A549 (cell line): ENCODE measurements at regions not wholly inside any gene's neighbourhood (a gene's known extent, or its start where the extent isn't known, plus 50 kb on each side); places are given as distances from the start of the nearest gene placed in this dataset.

Source experiments
- ATAC-seq, 2 experiments: fragments of 200-7000 bp in 1 of 2; fragments of >200 bp in 1 of 2; cut with Nextera tagmentation in 1 of 2; cut with Tn5 transposase in 1 of 2; 3 replicates each; pipeline versions ENCODE4 v1.8.0 to v1.9.1; 2018 to 2020; ENCODE audit warnings: mild to moderate bottlenecking in 1 of 2, moderate library complexity in 1 of 2
- CTCF ChIA-PET: fragments of 300-600 bp; sonication (Branson Sonifier 250); formaldehyde crosslinking; extraction: SDS; loops from one replicate; lab custom pipeline; 2021; ENCODE audit warnings: antibody characterized with exemption, inconsistent platforms; lab: Yijun Ruan, JAX
- POLR2A ChIA-PET: fragments of 350-600 bp; formaldehyde crosslinking; extraction: SDS; loops from one replicate; lab custom pipeline; 2021; ENCODE audit warnings: antibody characterized with exemption, inconsistent platforms; lab: Yijun Ruan, JAX
- DNase-seq, 2 experiments: peaks; one replicate each; pipeline versions ENCODE4 v3.0.0 to v3.0.0-alpha.2; 2011 to 2016; ENCODE audit warnings: low read depth in 1 of 2, low spot score in 1 of 2
- FAIRE-seq: peaks from 2 replicates; lab custom pipeline; 2011; peaks lifted over from hg19 to GRCh38; lab: Jason Lieb, UNC
- H3K27ac ChIP-seq, 2 experiments: fragments of >200 bp; sonication (Bioruptor Twin); formaldehyde crosslinking; 3 replicates each; pipeline ENCODE4 v1.5.1; 2016 to 2017
- H3K4me1 ChIP-seq: fragments of >200 bp; sonication (Bioruptor Twin); formaldehyde crosslinking; 3 replicates; pipeline ENCODE4 v1.6.1; 2016
- H3K4me2 ChIP-seq: fragments of >200 bp; sonication (Bioruptor Twin); formaldehyde crosslinking; 3 replicates; pipeline ENCODE4 v1.6.1; 2016
- H3K4me3 ChIP-seq: fragments of >200 bp; sonication (Bioruptor Twin); formaldehyde crosslinking; 3 replicates; pipeline ENCODE4 v1.5.1; 2016
- H3K9me3 ChIP-seq: fragments of >200 bp; sonication (Bioruptor Twin); formaldehyde crosslinking; 3 replicates; pipeline ENCODE4 v1.6.1; 2016
- ATOH8 ChIP-seq: fragments of 250-450 bp; sonication (Bioruptor Pico); IDR thresholded peaks from 2 replicates; pipeline ENCODE4 v1.5.0; 2020; ENCODE audit warnings: low read depth, mild to moderate bottlenecking, moderate library complexity
- BCL3 ChIP-seq: fragments of >200 bp; sonication (Bioruptor Twin); formaldehyde crosslinking; IDR thresholded peaks from 3 replicates; pipeline ENCODE4 v1.6.1; 2016
- CBX2 ChIP-seq: fragments of 200-600 bp; sonication (generic); IDR thresholded peaks from 2 replicates; pipeline ENCODE4 v1.6.1; 2016; ENCODE audit warnings: low read depth, mild to moderate bottlenecking, borderline replicate concordance
- CBX8 ChIP-seq: fragments of 200-600 bp; sonication (generic); IDR thresholded peaks from 2 replicates; pipeline ENCODE4 v1.6.1; 2016
- EHMT2 ChIP-seq: fragments of 200-600 bp; sonication (generic); IDR thresholded peaks from 2 replicates; pipeline ENCODE4 v1.6.1; 2016; ENCODE audit warnings: antibody characterized with exemption, low read depth, mild to moderate bottlenecking, moderate library complexity
- ELK1 ChIP-seq: fragments of 150-350 bp; IDR thresholded peaks from 2 replicates; pipeline ENCODE4 v1.6.1; 2014; ENCODE audit warnings: low read depth, mild to moderate bottlenecking, low read length
- FOSB ChIP-seq: fragments of 250-450 bp; sonication (Bioruptor Pico); IDR thresholded peaks from 2 replicates; pipeline ENCODE4 v1.5.0; 2020; ENCODE audit warnings: mild to moderate bottlenecking, moderate library complexity
- FOSL2 ChIP-seq, 2 experiments: fragments of 450-650 bp in 1 of 2; fragments of >200 bp in 1 of 2; sonication (Bioruptor Twin) in 1 of 2; formaldehyde crosslinking; IDR thresholded peaks; 2 replicates each; pipeline versions ENCODE4 v1.5.0 to v1.6.1; 2016 to 2020; ENCODE audit warnings: mild to moderate bottlenecking in 1 of 2, moderate library complexity in 1 of 2
- FOXS1 ChIP-seq: fragments of 250-450 bp; sonication (Bioruptor Pico); IDR thresholded peaks from 2 replicates; pipeline ENCODE4 v1.5.0; 2020; ENCODE audit warnings: mild to moderate bottlenecking, moderate library complexity
- HES2 ChIP-seq: fragments of >200 bp; sonication (Bioruptor Twin); formaldehyde crosslinking; IDR thresholded peaks from 2 replicates; pipeline ENCODE4 v1.6.1; 2016
- HMGXB4 ChIP-seq: fragments of 250-450 bp; sonication (Bioruptor Pico); IDR thresholded peaks from 2 replicates; pipeline ENCODE4 v1.5.0; 2021; ENCODE audit warnings: mild to moderate bottlenecking, moderate library complexity, borderline replicate concordance
- HOXB5 ChIP-seq: fragments of 250-450 bp; sonication (Bioruptor Pico); IDR thresholded peaks from 2 replicates; pipeline ENCODE4 v1.5.0; 2020; ENCODE audit warnings: mild to moderate bottlenecking, moderate library complexity
- JUN ChIP-seq, 2 experiments: fragments of >200 bp; sonication (Bioruptor Twin); formaldehyde crosslinking; IDR thresholded peaks; 2 replicates in 1 of 2; 3 replicates in 1 of 2; pipeline ENCODE4 v1.6.1; 2016 to 2017
- MAX ChIP-seq: IDR thresholded peaks from 2 replicates; pipeline ENCODE4 v1.6.1; 2012
- NFE2L2 ChIP-seq: fragments of 150-350 bp; conservative IDR thresholded peaks from 2 replicates; pipeline ENCODE4 v1.6.1; 2014; ENCODE audit warnings: low read length
- RNF2 ChIP-seq: fragments of 200-600 bp; sonication (generic); IDR thresholded peaks from 2 replicates; pipeline ENCODE4 v1.6.1; 2016; ENCODE audit warnings: low read depth, mild to moderate bottlenecking, antibody characterized with exemption, moderate library complexity, borderline replicate concordance
- SREBF2 ChIP-seq: fragments of 450-650 bp; IDR thresholded peaks from 2 replicates; pipeline ENCODE4 v1.6.1; 2014; ENCODE audit warnings: mild to moderate bottlenecking, moderate library complexity
- USF2 ChIP-seq: fragments of 450-650 bp; IDR thresholded peaks from 2 replicates; pipeline ENCODE4 v1.6.1; 2014; ENCODE audit warnings: antibody characterized with exemption
- ZC3H11A ChIP-seq: fragments of 450-650 bp; IDR thresholded peaks from 2 replicates; pipeline ENCODE4 v1.6.1; 2014; ENCODE audit warnings: antibody characterized with exemption, mild to moderate bottlenecking
- WGBS: methylation state at CpG from one replicate; pipeline ENCODE4 v1.1.6; 2017; ENCODE audit errors: missing lambda C conversion rate; 5-methylcytosine and 5-hydroxymethylcytosine counted together

GRCh38 chr10:33494694-33495265 is 160.3 kb upstream of the NRP1 start:
- CTCF ChIA-PET, result interaction anchor here (1.0 to 1.6 kb wide), 2 partner anchors 9 to 164 kb away, joined by 4 read pairs; no protein-coding TSS in a partner anchor
- no peak for TF ChIP-seq HES2
- no peak for TF ChIP-seq CBX8
- no peak for TF ChIP-seq JUN (IDR thresholded peaks at IDR 0.05)
- TF ChIP-seq FOXS1, result no peak
- TF ChIP-seq NFE2L2, result no peak
- no peak for TF ChIP-seq BCL3
- FAIRE-seq (no peak), ATAC-seq (no peak), DNase-seq (no peak)
- H3K4me1 ChIP-seq, result no peaks in the 10 kb centered on the region
- POLR2A ChIA-PET, result no interaction called here
- H3K4me2 ChIP-seq, result no peak overlapping the region
- no peak overlapping the region for H3K27ac ChIP-seq
- no peak overlapping the region for H3K4me3 ChIP-seq
- no peaks in the 10 kb centered on the region for H3K9me3 ChIP-seq

- Histone ChIP-seq H3K9me3 (no peaks in the 10 kb centered on the region), H3K4me1 (no peaks in the 10 kb centered on the region), H3K27ac (no peak overlapping the region), H3K4me2 (no peak overlapping the region), H3K4me3 (no peak overlapping the region)
- CTCF ChIA-PET, result interaction anchor here (1.4 to 1.6 kb wide), 2 partner anchors 56 to 163 kb away, joined by 4 read pairs; no protein-coding TSS in a partner anchor
- no peak for ATAC-seq
- DNase-seq, result no peak
- 49% methylated on average over 2 of the region's 2 CpGs for WGBS
- POLR2A ChIA-PET, result no interaction called here
- TF ChIP-seq HMGXB4 (CRISPR knock-in tag) (no peak), USF2 (no peak), FOSL2 (IDR thresholded peaks at IDR 0.05) (no peak), FOSL2 (CRISPR knock-in tag; IDR thresholded peaks at IDR 0.05) (no peak), MAX (no peak), SREBF2 (no peak), BCL3 (no peak), FOSB (CRISPR knock-in tag) (no peak), ATOH8 (no peak), JUN (IDR thresholded peaks at IDR 0.05) (no peak)
- no peak for FAIRE-seq
These were observed 159.5 kb upstream of the NRP1 start for GRCh38 chr10:33493978-33494377.

- CTCF ChIA-PET, result interaction anchor here (1.4 to 1.6 kb wide), 2 partner anchors 56 to 163 kb away, joined by 4 read pairs; no protein-coding TSS in a partner anchor
- DNase-seq, result no peak
- H3K4me1 ChIP-seq, result no peaks in the 10 kb centered on the region
- no peaks in the 10 kb centered on the region for H3K9me3 ChIP-seq
- H3K4me3 ChIP-seq, result no peak overlapping the region
- POLR2A ChIA-PET, result no interaction called here
- H3K4me2 ChIP-seq, result no peak overlapping the region
- TF ChIP-seq ZC3H11A (no peak), CBX2 (no peak), RNF2 (no peak), EHMT2 (no peak), HOXB5 (CRISPR knock-in tag) (no peak), ELK1 (no peak)
- no peak overlapping the region for H3K27ac ChIP-seq
- 93% methylated on average over 3 of the region's 3 CpGs for WGBS
- FAIRE-seq, result no peak
- no peak for ATAC-seq
These were observed 159.0 kb upstream of the NRP1 start for GRCh38 chr10:33493497-33493896.
